Activated gamma-delta T cell treated with anti-CD3 and anti-CD28 coated beads, Interleukin-2, amount 50 U/mL, for 16 hours (primary cell): ENCODE measurements at regions not wholly inside any gene's neighbourhood (a gene's known extent, or its start where the extent isn't known, plus 50 kb on each side); places are given as distances from the start of the nearest gene placed in this dataset.

Experiments used
- DNase-seq: peaks from one replicate; pipeline ENCODE4 v3.0.0-alpha.2; 2020; ENCODE audit warnings: low read depth

DNA sequence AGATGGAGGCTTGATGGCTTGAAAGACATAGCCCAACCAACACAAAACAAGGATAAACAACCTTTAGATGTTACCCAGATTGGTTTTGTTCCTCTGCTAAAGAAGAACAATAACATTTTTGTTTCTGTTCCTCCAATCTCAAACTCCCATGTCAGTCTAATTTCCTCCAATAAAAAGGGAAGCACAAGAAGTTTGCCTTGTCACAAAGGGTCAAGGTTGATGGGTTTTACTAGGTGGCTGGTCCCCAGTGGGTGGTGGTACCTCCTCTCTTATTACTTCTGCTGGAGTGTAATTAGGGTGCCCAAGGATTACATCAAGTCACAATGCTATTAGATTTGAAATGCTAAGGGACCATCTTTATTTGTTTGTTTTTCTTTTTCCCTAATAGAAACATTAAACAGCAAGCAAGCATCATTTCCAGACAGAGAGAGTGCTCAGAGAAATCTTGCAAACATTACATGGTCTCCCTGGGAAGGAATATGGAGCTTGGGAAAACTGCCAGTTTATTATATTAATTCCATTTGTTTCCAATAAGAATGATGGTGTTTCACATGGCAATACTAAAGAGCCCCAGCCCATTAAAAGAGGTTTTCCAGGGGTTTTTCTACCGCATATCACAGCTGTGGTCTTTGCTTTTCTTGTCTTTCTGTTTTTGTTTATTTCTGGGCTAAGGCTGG lies 78.3 kb upstream of the AOAH start:
- no peak for DNase-seq

DNA sequence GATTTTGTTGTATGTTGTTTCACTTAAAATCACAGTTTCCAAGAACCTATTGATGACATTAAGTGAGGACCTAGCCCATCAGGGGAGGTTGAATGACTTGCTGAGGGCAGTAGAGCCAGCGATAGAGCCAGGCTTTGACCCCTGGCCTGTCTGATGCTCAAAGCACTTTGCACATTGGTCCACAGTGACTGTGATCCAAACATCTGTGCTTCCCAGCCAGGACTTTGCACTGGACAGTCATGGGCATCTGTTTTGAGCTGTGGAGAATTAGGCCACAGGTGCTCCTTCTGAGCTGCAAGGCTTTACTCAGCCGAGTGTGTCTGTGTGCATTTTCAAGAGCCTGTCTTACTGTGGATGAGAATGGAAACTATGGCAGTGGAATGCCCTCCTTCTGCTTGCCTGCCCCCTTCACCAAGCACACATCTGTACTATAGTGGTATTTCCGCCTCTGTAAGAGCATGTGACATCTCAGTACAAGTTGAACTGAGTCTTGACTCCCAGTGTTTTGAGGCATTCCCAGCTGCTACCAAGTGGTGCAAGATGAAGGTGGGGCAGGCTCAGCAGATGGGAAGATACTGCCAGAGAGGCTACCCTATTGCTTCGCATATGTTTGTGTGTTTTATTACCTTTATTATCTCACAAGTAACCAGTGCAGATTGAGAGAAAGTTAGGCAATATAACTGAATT lies 72.7 kb upstream of the AOAH start:
- DNase-seq = no peak

DNA sequence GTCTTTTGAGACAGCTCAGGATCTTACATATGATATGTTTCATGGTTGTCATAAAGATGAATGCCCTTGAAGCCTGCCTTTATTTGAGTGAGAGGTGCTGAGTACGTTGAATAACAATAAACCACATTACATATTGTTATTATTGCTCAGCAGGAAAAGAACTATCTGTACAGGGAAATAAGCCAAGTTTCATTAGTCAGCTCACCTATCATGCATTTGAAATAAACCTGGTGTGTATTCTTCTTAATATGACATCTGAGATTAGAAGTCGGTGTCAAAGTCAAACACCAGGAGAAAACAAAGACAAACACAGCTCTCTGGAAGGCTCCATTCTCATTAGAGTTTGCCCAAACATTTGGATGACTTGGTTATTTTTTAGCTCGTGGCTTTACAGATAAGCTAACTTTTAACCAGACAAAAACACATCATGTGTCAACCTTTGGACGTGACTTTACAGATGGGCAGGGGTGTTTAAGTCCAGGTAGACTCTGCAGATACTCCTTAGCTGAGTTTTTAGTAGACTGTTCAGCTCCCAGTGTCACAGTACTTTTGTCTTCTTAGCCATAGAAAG lies 71.2 kb upstream of the AOAH start:
- no peak for DNase-seq

DNA sequence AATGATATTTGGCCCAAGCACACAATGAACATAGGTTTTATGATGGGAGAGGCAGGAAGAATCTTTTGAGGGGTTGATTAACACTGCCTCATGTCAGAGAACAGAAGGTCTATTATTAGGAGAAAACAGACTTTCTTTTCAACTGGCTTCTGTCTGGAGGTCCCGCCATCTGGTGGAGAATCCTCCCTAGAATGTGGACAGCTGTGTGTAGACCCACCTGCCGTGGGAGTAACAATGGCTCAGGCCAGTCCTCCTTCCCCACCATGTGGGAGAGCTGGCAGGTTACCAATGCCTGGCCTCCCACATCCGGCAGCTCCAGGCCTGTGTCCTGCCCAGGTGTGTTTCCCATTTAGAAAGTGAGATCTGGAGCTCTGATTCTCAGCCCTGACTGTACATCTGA lies 70.4 kb upstream of the AOAH start:
- DNase-seq = no peak

DNA sequence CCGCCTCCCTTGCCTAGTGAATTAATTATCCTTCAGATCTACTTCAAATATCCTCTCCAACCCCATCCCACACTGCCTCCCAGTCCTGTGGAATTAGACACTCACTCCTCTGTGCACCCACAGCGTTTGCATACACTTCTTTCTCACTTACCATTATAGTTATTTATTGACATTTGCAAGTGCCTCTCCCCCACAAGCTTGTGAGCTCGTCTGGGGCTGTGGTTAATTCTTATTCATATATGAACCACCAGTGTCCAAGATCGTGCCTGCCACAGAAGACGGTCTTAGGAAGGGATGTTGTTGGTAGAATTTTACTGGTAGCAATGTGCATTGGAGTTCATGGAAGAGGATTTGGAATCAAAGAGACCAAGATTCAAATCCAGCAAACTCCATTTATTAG lies 68.1 kb upstream of the AOAH start:
- DNase-seq = no peak

DNA sequence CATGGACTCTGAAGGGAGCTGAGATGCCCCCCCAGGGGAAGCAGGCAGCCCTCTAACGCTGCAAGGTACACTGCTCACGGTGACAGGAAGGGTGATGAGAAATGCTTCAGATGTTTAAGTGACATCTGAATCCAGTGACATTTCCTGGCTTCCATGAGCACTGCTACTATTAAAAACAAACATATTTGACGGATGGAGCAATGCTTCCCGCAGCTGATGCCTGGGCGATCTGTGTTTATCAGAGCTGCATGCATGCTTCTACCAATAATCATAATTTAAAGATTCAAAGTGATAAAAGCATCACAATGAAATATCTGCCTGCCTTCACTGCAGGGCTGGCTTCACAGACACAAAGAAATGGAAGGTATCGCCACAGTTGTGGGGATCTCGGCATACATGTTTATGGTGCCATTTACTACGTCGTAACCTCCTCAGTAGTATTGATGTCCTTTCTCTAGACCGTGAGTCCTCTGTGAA lies 66.1 kb upstream of the AOAH start:
- DNase-seq = no peak

DNA sequence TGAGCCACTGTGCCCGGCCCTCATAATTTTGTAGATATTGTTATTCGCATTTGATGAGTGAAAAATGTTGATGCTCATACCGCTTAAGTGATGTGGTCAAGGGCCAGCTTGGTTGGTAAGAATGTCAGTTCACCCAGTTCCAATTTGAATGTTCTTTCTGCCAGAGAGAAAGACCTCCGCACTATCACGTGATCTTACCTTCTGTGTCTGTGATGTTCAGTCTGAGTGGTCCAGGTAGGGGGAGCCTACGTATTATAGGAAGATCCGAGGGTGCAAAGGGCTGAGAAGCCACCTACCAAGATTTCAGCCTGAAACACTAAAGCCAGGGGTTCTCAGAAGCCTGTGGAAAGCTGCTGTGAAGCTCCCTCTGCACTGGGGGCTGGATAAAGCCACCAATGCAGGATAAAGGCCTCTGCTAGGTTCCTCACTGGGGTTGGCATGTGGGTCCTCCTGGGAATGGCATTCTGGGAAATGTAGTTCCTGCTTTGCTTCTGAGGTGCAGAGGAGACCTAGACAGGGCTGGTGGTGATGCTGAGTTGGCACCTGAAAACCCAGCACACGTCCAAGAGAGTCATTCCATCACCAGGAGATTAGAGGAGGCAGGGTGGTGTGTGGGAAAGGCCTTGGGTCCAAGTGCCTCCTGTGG lies 64.7 kb upstream of the AOAH start:
- no peak for DNase-seq

DNA sequence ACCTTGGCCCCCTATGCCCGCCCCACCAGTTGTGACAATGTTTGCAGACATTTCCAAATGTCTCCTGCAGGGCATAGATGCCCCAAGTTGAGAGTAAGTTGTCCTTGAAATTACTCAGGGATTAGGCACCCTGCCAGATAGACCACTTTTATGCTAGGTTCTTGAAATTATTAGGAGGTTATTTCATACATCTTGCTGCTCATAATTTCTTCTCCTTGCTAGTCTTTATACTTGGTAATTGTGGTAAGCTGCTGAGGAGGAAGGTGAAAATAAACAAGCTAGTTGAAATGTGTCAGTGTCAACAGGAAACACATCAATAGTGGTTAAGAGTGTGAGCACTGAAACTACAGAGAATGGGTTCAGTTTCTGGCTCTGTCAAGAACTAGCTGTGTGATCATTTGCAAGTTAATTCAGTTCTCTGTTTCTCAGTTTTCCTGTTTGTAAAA lies 63.7 kb upstream of the AOAH start:
- no peak for DNase-seq

DNA sequence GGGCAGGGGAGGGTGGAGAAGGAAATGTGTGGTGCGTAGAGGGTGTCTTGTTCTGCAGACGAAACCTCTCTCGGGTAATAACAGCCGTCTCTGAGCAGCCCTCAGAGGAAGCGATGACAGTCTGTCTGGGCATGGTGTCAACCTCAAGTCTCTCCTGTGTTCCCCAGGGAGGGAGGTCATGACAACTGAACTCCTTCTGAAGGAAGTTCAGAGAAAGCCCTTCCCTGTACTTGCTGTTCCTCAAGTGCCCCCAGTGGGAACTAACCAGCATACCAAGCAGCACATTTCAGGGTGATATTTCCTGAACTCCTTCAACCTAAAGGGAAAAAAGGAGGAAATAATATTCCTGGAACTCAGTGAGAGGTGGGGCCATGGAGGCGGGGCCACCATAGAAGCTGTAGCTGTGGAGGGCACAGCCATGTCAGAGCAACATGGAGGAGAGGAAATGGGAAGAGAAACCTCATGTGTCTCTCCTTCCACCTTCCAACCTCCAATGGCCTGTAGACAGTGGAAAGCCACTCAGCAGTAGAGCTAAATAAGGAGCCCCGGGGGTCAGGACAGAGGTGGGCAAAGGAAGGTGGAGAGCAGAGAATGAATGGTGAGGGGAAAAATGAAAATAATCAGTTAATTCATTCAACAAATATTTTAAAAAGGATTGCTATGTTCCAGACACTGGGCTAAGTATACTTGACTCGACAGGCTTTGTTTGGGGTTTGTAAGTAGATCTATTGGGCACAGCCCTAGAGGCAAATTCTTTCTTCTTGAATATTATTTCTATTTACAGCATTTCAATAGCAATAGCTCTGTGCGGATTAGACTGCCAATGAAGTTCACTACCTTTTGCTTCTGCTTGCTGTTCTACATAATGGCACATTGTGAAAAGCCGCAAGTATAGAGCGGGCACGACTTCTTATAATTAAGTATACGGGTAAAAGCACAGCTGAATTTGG lies 61.0 kb upstream of the AOAH start:
- peak; percentile 63 for DNase-seq

DNA sequence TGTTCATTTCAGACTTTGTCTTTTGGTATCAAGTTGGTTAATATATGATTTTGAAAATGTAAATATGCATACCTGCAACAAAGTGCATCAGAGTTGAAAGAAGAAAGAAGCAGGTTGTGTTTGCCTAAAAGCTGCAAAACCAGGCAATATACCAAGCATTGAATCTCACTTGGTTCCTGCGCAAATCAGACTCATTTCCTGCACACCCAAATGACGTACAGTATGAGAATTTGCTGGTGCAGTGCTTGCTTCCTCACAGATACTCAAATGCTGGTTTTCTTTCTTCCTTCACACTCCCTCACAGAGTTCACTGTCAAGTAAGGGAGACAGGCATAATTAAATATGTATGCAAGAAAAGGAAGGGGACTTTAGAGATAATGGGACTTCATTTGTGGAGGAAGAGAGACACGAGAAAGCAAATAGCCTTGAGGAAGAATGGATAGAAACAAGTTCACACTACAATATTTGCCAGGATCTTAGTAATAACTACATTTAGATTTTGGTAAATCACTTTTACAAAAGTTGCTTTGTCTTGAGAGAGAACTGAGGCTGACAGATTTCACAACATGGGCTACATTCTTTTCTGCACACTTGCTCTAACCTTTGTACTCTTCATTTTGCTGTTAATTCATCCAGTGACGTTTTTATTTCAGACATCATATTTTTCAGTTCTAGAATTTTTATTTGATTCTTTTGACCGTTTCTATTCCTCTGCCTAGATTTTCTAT lies 56.9 kb upstream of the AOAH start:
- DNase-seq = no peak

DNA sequence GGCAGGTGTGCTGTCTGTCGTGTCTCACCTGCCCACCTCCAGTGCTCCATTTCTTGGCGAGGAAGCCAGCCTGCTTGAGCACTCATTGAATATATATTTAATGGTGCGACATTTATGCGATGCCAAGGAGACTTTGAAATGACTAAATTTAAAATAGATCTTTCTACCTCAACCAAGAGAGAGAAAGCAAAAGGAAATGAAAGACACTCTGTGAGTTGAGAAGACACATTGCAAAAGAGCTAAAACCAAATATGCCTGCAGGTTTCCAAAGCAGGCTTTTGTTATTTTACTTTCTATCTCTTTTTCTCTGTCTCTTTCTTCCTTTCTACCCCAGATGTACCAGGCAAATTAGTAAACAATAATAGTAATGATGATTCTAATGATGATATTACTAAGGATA lies 53.6 kb upstream of the AOAH start:
- no peak for DNase-seq

DNA sequence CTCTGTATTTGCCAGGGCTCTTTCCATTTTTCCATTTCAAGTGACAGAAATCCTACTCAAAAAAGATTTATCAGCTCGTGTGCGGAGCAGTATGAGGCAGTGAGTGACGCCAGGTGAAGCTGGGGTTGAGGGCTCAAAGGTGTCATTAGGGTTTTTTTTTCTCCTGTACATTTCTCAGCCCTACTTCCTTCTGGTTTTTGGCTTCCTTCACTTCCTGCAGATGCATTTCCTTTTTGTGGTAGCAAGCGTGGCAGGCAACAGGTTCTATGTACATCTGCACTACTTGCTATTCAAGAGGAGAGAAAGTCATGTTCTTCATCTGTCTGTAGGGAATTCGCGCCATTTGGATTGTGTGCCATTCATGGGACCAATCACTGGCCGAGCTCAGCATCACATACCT lies 52.8 kb upstream of the AOAH start:
- peak; percentile 30 for DNase-seq

DNA sequence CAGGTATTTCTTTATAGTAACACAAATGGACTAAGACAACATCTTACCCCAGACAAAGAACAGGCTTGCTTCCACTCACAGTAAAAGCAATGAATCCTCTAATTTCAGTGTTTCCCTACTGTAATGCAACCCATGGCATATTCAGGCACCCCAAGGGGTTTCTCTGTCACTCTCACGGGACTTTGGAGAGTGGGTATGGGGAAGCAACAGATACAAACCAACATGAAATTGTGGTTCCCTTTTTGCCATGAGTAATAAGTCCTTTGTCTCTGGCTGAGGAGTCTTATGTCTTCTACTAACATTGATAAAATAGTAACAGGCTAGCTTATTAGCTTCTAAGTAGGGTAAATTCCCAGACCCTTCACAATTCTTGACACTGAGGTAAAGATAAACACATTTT lies 51.4 kb upstream of the AOAH start:
- DNase-seq = no peak

DNA sequence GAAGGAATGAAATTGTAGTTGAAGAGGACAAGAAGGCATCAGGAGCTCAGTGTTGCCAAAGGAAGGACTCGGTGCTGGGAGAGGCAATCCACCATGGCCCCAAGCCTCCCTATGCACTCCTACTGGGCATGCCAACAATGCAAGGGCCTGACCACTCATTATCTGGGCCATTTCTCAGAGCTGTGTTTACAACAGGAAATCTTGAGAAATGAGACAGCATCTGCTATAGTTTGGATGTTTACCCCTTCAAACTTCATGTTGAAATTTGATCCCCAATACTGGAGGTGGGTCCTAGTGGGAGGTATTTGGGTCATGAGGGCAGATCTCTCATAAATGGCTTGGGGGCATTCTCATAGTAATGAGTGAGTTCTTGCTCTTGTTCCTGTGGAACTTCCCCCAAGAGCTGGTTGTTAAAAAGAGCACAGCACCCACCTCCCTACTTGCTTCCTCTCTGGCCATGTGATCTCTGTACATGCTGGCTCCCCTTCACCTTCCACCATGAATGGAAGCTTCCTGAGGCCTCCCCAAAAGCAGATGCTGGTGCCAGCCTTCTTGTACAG lies 50.8 kb upstream of the AOAH start:
- DNase-seq = no peak
